B cell (primary cell): ENCODE measurements at regions not wholly inside any gene's neighbourhood (a gene's known extent, or its start where the extent isn't known, plus 50 kb on each side); places are given as distances from the start of the nearest gene placed in this dataset.

Experiments used
- ATAC-seq: fragments of 200-7000 bp; cut with Tn5 transposase; one replicate; pipeline ENCODE4 v1.10.0; 2021; ENCODE audit warnings: low read depth, mild to moderate bottlenecking, moderate number of reproducible peaks, moderate library complexity
- CTCF ChIA-PET: fragments of 350-600 bp; sonication (Branson Sonifier 250); formaldehyde crosslinking; loops from one replicate; lab custom pipeline; 2021; ENCODE audit warnings: antibody characterized with exemption, inconsistent platforms; lab: Charles Lee
- POLR2A ChIA-PET: fragments of 350-600 bp; sonication (Branson Sonifier 250); formaldehyde crosslinking; loops from one replicate; lab custom pipeline; 2021; ENCODE audit warnings: antibody characterized with exemption; lab: Charles Lee
- DNase-seq: peaks from one replicate; pipeline ENCODE4 v3.0.0; 2013
- H2AFZ ChIP-seq: 2 replicates; pipeline ENCODE4 v1.6.1; 2012; ENCODE audit warnings: mild to moderate bottlenecking, low read depth, low read length; ENCODE audit not compliant: insufficient read depth, poor library complexity, severe bottlenecking
- H3K27ac ChIP-seq, 2 donors: 1 replicate in 1 of 2; 2 replicates in 1 of 2; pipeline ENCODE4 v1.5.1; 2012 to 2013; ENCODE audit warnings: low read length in 2 of 2, mild to moderate bottlenecking in 2 of 2, moderate library complexity in 1 of 2
- H3K27me3 ChIP-seq, 4 experiments: fragments of 200-600 bp in 1 of 4; sonication (generic) in 1 of 4; replicated peaks in 1 of 4; 1 replicate in 2 of 4; 2 replicates in 2 of 4; pipeline versions ENCODE4 v1.6.1 to v1.7.0; 2013 to 2016; ENCODE audit warnings: low read length in 3 of 4, mild to moderate bottlenecking in 2 of 4, mixed read lengths in 1 of 4, moderate library complexity in 1 of 4; ENCODE audit not compliant: insufficient read depth in 4 of 4, control insufficient read depth in 3 of 4; ENCODE audit errors: control extremely low read depth in 1 of 4
- H3K36me3 ChIP-seq, 2 experiments: replicated peaks in 1 of 2; 1 replicate in 1 of 2; 2 replicates in 1 of 2; pipeline versions ENCODE4 v1.6.1 to v1.7.1; 2013; ENCODE audit warnings: low read length in 1 of 2; ENCODE audit not compliant: insufficient read depth in 2 of 2, control insufficient read depth in 1 of 2; ENCODE audit errors: control extremely low read depth in 1 of 2, extremely low read depth in 1 of 2
- H3K4me1 ChIP-seq, 2 donors: fragments of 200-600 bp in 1 of 2; sonication (generic) in 1 of 2; 1 replicate in 1 of 2; 2 replicates in 1 of 2; pipeline versions ENCODE4 v1.5.1 to v1.6.1; 2013 to 2017; ENCODE audit warnings: low read length in 2 of 2; ENCODE audit not compliant: control insufficient read depth in 2 of 2, insufficient read depth in 2 of 2
- H3K4me2 ChIP-seq: replicated peaks from 2 replicates; pipeline ENCODE3; 2012; ENCODE audit warnings: mild to moderate bottlenecking, low read depth, low read length; ENCODE audit not compliant: poor library complexity, severe bottlenecking
- H3K4me3 ChIP-seq, 5 experiments: fragments of 200-600 bp in 1 of 5; sonication (generic) in 1 of 5; 1 replicate in 3 of 5; 2 replicates in 2 of 5; pipeline versions ENCODE4 v1.5.1 to v1.7.0; 2011 to 2016; ENCODE audit warnings: low read length in 4 of 5, mild to moderate bottlenecking in 4 of 5, low read depth in 2 of 5, control low read depth in 1 of 5, moderate library complexity in 1 of 5; ENCODE audit not compliant: insufficient read depth in 1 of 5; ENCODE audit errors: control extremely low read depth in 1 of 5, extremely low read depth in 1 of 5
- H3K79me2 ChIP-seq: fragments of 200-600 bp; sonication (generic); one replicate; pipeline ENCODE4 v1.6.0; 2016; ENCODE audit warnings: low read length; ENCODE audit not compliant: control insufficient read depth, insufficient read depth
- H3K9ac ChIP-seq: fragments of 200-600 bp; sonication (generic); 2 replicates; pipeline ENCODE4 v1.6.1; 2017; ENCODE audit warnings: mild to moderate bottlenecking, low read length, moderate library complexity
- H3K9me3 ChIP-seq, 3 donors: one replicate each; pipeline versions ENCODE4 v1.6.1 to v1.7.1; 2013; ENCODE audit warnings: low read length in 2 of 3; ENCODE audit not compliant: control insufficient read depth in 2 of 3, insufficient read depth in 1 of 3; ENCODE audit errors: control extremely low read depth in 1 of 3
- H4K20me1 ChIP-seq: 2 replicates; pipeline ENCODE4 v1.6.0; 2012; ENCODE audit warnings: mild to moderate bottlenecking, low read length; ENCODE audit not compliant: insufficient read depth, control insufficient read depth, poor library complexity, severe bottlenecking
- H3K27ac Mint-ChIP-seq: one replicate; pipeline ENCODE4 v1.8.0; 2021; ENCODE audit warnings: mixed read lengths
- H3K27me3 Mint-ChIP-seq: one replicate; pipeline ENCODE4 v1.8.0; 2021; ENCODE audit warnings: mixed read lengths
- H3K4me1 Mint-ChIP-seq: one replicate; pipeline ENCODE4 v1.8.0; 2021; ENCODE audit warnings: mixed read lengths
- H3K4me3 Mint-ChIP-seq: one replicate; pipeline ENCODE4 v1.8.0; 2021; ENCODE audit warnings: mixed read lengths
- H3K9me3 Mint-ChIP-seq: one replicate; pipeline ENCODE4 v1.8.0; 2022; ENCODE audit warnings: mixed read lengths; ENCODE audit not compliant: insufficient read depth
- CTCF ChIP-seq: fragments of 200-600 bp; IDR thresholded peaks from one replicate; pipeline ENCODE4 v1.8.0; 2022; ENCODE audit warnings: antibody characterized with exemption, mild to moderate bottlenecking
- EZH2 ChIP-seq: IDR thresholded peaks from 2 replicates; pipeline ENCODE4 v1.6.1; 2012; ENCODE audit warnings: borderline replicate concordance, low read depth, mild to moderate bottlenecking, moderate library complexity, low read length; ENCODE audit not compliant: insufficient read depth, poor library complexity, severe bottlenecking
- WGBS: methylation state at CpG from one replicate; pipeline ENCODE4 v1.1.5; 2013; ENCODE audit warnings: missing lambda C conversion rate; ENCODE audit not compliant: insufficient coverage; 5-methylcytosine and 5-hydroxymethylcytosine counted together
- intact Hi-C: fragments of 100-400 bp; cut with micrococcal nuclease; formaldehyde crosslinking; loops from one replicate; pipeline ENCODE4 v1.10.0; 2022

- no CpG with 5 or more reads among the region's 1 CpG for WGBS
These were observed 1974.7 kb downstream of the ARAP2 start for GRCh38 chr4:34269613-34270012.

More at GRCh38 chr4:34269613-34270012, 1974.7 kb downstream of the ARAP2 start:
- Histone ChIP-seq H3K4me3 (no peak overlapping the region), H3K9ac (no peak overlapping the region), H3K4me1 (no peaks in the 10 kb centered on the region), H3K4me2 (no peak overlapping the region), H3K9me3 (peaks cover 0 to 2% (median 0%) of the 10 kb centered on the region in 3 donors), H3K27me3 (no peaks in the 10 kb centered on the region), H3K27ac (no peak overlapping the region), H2AFZ (no peak overlapping the region), H3K79me2 (no peaks in the 10 kb centered on the region), H3K36me3 (no peaks in the 10 kb centered on the region), H4K20me1 (no peaks in the 10 kb centered on the region)
- H3K27ac Mint-ChIP-seq: no peak overlapping the region
- H3K4me3 Mint-ChIP-seq: no peak overlapping the region
- H3K4me1 Mint-ChIP-seq: no peaks in the 10 kb centered on the region
- intact Hi-C loops: no loop called here
- ATAC-seq: no peak
- no peaks in the 10 kb centered on the region for H3K27me3 Mint-ChIP-seq
- no peak for TF ChIP-seq EZH2
- no peak for TF ChIP-seq CTCF
- ChIA-PET POLR2A (no interaction called here), CTCF (no interaction called here)
- DNase-seq: no peak
- peaks cover 4% of the 10 kb centered on the region for H3K9me3 Mint-ChIP-seq
